CD14-positive monocyte (primary cell): ENCODE measurements at regions not wholly inside any gene's neighbourhood (a gene's known extent, or its start where the extent isn't known, plus 50 kb on each side); places are given as distances from the start of the nearest gene placed in this dataset.

Experiments used
- DNase-seq, 3 donors: peaks; one replicate each; pipeline ENCODE4 v3.0.0-alpha.2; 2011 to 2022
- H2AFZ ChIP-seq: 2 replicates; pipeline ENCODE4 v1.6.0; 2012; ENCODE audit warnings: mild to moderate bottlenecking, low read depth, low read length, inconsistent platforms; ENCODE audit not compliant: insufficient read depth, poor library complexity, severe bottlenecking
- H3K27ac ChIP-seq, 2 donors: 1 replicate in 1 of 2; 2 replicates in 1 of 2; pipeline ENCODE4 v1.5.1; 2012 to 2013; ENCODE audit warnings: low read length in 2 of 2, control low read depth in 1 of 2, inconsistent platforms in 1 of 2, low read depth in 1 of 2, mild to moderate bottlenecking in 1 of 2
- H3K27me3 ChIP-seq, 2 donors: one replicate each; pipeline versions ENCODE4 v1.6.0 to v1.6.1; 2011 to 2013; ENCODE audit warnings: low read length in 2 of 2; ENCODE audit not compliant: control insufficient read depth in 2 of 2, insufficient read depth in 2 of 2
- H3K36me3 ChIP-seq, 2 donors: replicated peaks in 1 of 2; 1 replicate in 1 of 2; 2 replicates in 1 of 2; pipeline versions ENCODE4 v1.5.1 to v1.6.1; 2012 to 2013; ENCODE audit warnings: low read length in 2 of 2, control low read depth in 1 of 2, inconsistent platforms in 1 of 2, mild to moderate bottlenecking in 1 of 2; ENCODE audit not compliant: insufficient read depth in 2 of 2, control insufficient read depth in 1 of 2
- H3K4me1 ChIP-seq, 2 donors: 1 replicate in 1 of 2; 2 replicates in 1 of 2; pipeline versions ENCODE4 v1.5.1 to v1.6.1; 2012 to 2013; ENCODE audit warnings: low read length in 2 of 2, control low read depth in 1 of 2, inconsistent platforms in 1 of 2, mild to moderate bottlenecking in 1 of 2, moderate library complexity in 1 of 2; ENCODE audit not compliant: insufficient read depth in 2 of 2, control insufficient read depth in 1 of 2
- H3K4me2 ChIP-seq: replicated peaks from 2 replicates; pipeline ENCODE3; 2012; ENCODE audit warnings: low read length, moderate library complexity, mild to moderate bottlenecking; ENCODE audit not compliant: poor library complexity, severe bottlenecking; ENCODE audit errors: extremely low read depth
- H3K4me3 ChIP-seq, 3 experiments: fragments of 200-600 bp in 1 of 3; sonication (generic) in 1 of 3; replicated peaks in 1 of 3; 1 replicate in 2 of 3; 2 replicates in 1 of 3; pipeline ENCODE4 v1.5.1; 2011 to 2013; ENCODE audit warnings: low read length in 3 of 3, mild to moderate bottlenecking in 3 of 3, control low read depth in 2 of 3, low read depth in 2 of 3, inconsistent platforms in 1 of 3, moderate library complexity in 1 of 3
- H3K79me2 ChIP-seq: 2 replicates; pipeline ENCODE4 v1.6.0; 2012; ENCODE audit warnings: mild to moderate bottlenecking, control low read depth, inconsistent platforms, low read length, moderate library complexity; ENCODE audit not compliant: insufficient read depth
- H3K9ac ChIP-seq: 2 replicates; pipeline ENCODE4 v1.6.0; 2017; ENCODE audit warnings: low read length, mild to moderate bottlenecking; ENCODE audit not compliant: insufficient read depth, poor library complexity, severe bottlenecking
- H3K9me3 ChIP-seq, 2 donors: replicated peaks in 1 of 2; 1 replicate in 1 of 2; 2 replicates in 1 of 2; pipeline versions ENCODE4 v1.5.1 to v1.6.1; 2012 to 2013; ENCODE audit warnings: low read length in 2 of 2, control low read depth in 1 of 2; ENCODE audit not compliant: control insufficient read depth in 1 of 2, insufficient read depth in 1 of 2
- H4K20me1 ChIP-seq: 2 replicates; pipeline ENCODE4 v1.6.0; 2012; ENCODE audit warnings: mild to moderate bottlenecking, low read length, control low read depth, moderate library complexity; ENCODE audit not compliant: insufficient read depth
- H3K27ac Mint-ChIP-seq, 7 donors: one replicate each; pipeline ENCODE4 v1.8.0; 2020; ENCODE audit warnings: mild to moderate bottlenecking in 7 of 7, mixed read lengths in 7 of 7, moderate library complexity in 6 of 7, inconsistent platforms in 2 of 7
- H3K27me3 Mint-ChIP-seq, 3 donors: one replicate each; pipeline ENCODE4 v1.8.0; 2021 to 2022; ENCODE audit warnings: low read depth in 3 of 3, mild to moderate bottlenecking in 3 of 3, mixed read lengths in 3 of 3, moderate library complexity in 3 of 3, inconsistent platforms in 1 of 3
- H3K36me3 Mint-ChIP-seq, 2 donors: one replicate each; pipeline ENCODE4 v1.8.0; 2020; ENCODE audit warnings: mixed read lengths in 2 of 2, inconsistent platforms in 1 of 2, mild to moderate bottlenecking in 1 of 2
- H3K4me1 Mint-ChIP-seq: one replicate; pipeline ENCODE4 v1.8.0; 2020; ENCODE audit warnings: mild to moderate bottlenecking, mixed read lengths
- H3K4me3 Mint-ChIP-seq, 2 donors: one replicate each; pipeline ENCODE4 v1.8.0; 2020; ENCODE audit warnings: mild to moderate bottlenecking in 2 of 2, mixed read lengths in 2 of 2, moderate library complexity in 1 of 2
- H3K9me3 Mint-ChIP-seq, 7 donors: one replicate each; pipeline ENCODE4 v1.8.0; 2020 to 2022; ENCODE audit warnings: mixed read lengths in 7 of 7, mild to moderate bottlenecking in 6 of 7, moderate library complexity in 6 of 7, inconsistent platforms in 2 of 7
- WGBS: methylation state at CpG from one replicate; pipeline ENCODE4 v1.1.5; 2013; ENCODE audit warnings: missing lambda C conversion rate; ENCODE audit not compliant: insufficient coverage; 5-methylcytosine and 5-hydroxymethylcytosine counted together
- intact Hi-C, 2 donors: fragments of 100-400 bp; cut with micrococcal nuclease; formaldehyde crosslinking; loops; one replicate each; pipeline versions ENCODE4 v1.15.0 to v1.15.1; 2023
- TF ChIP-seq, protein P1 (sequence below): fragments of 200-600 bp; IDR thresholded peaks from one replicate; pipeline ENCODE4 v1.8.0; 2022; ENCODE audit warnings: antibody characterized with exemption, mild to moderate bottlenecking

DNA sequence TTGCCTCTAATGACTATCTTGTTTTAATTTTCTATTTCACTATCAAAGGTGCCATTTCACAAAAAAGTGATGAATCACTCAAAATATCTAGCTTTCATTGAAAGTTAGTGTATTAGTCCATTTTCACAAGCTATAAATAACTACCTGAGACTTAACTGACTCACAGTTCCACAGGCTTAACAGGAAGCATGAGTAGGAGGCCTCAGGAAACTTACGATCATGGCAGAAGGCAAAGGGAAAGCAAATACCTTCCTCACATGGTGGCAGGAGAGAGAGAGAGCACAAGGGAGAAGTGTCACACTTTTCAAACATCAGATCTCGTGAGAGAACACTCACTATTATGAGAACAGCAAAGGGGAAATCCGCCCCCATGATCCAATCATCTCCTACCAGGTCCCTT lies 1220.4 kb upstream of the ZEB2 start:
- Histone ChIP-seq H3K9me3 (no peaks in the 10 kb centered on the region), H2AFZ (no peak overlapping the region), H3K36me3 (no peaks in the 10 kb centered on the region), H3K27me3 (no peaks in the 10 kb centered on the region), H3K79me2 (no peaks in the 10 kb centered on the region), H3K4me1 (peaks cover 30 to 43% of the 10 kb centered on the region in 2 donors), H3K9ac (no peak overlapping the region), H3K4me2 (no peak overlapping the region), H3K4me3 (no peak overlapping the region), H3K27ac (no peak overlapping the region), H4K20me1 (no peaks in the 10 kb centered on the region)
- WGBS, result no CpG with 5 or more reads among the region's 3 CpGs
- DNase-seq, result peak; percentile 33 to 83 (median 41)
- no peaks in the 10 kb centered on the region for H3K27me3 Mint-ChIP-seq
- H3K36me3 Mint-ChIP-seq, result peaks cover 0 to 2% of the 10 kb centered on the region in 2 donors
- H3K9me3 Mint-ChIP-seq, result peaks cover 0 to 4% (median under 1%) of the 10 kb centered on the region in 7 donors
- intact Hi-C loops, result no loop called here
- TF ChIP-seq, protein P1, sequence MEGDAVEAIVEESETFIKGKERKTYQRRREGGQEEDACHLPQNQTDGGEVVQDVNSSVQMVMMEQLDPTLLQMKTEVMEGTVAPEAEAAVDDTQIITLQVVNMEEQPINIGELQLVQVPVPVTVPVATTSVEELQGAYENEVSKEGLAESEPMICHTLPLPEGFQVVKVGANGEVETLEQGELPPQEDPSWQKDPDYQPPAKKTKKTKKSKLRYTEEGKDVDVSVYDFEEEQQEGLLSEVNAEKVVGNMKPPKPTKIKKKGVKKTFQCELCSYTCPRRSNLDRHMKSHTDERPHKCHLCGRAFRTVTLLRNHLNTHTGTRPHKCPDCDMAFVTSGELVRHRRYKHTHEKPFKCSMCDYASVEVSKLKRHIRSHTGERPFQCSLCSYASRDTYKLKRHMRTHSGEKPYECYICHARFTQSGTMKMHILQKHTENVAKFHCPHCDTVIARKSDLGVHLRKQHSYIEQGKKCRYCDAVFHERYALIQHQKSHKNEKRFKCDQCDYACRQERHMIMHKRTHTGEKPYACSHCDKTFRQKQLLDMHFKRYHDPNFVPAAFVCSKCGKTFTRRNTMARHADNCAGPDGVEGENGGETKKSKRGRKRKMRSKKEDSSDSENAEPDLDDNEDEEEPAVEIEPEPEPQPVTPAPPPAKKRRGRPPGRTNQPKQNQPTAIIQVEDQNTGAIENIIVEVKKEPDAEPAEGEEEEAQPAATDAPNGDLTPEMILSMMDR, result no peak
- H3K4me3 Mint-ChIP-seq, result no peak overlapping the region
- H3K27ac Mint-ChIP-seq, result peak overlapping the region in 2 of 7 donors; percentile 39 to 55
- H3K4me1 Mint-ChIP-seq, result peaks cover 39% of the 10 kb centered on the region

DNA sequence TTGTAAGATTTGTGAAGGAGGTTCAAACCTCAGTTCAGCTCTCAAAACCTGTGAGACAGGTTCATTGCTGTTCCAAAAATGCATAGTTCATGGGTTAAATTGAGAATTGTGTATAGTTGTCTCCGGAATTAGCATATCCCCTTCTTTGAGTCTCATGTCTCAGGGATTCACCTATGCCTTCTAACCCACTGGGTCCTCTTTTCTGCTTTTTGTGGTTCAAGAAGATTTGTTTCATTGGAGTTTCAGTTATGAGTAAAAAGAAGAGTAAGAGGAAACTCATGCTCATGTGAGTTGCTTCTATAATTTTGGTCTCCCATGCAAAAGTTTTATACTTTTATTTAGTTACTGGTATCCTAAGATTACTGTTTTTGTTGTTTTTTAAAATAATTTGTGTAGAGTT lies 1219.8 kb upstream of the ZEB2 start:
- no peak overlapping the region for H3K4me3 ChIP-seq
- no peak overlapping the region for H3K9ac ChIP-seq
- no peaks in the 10 kb centered on the region for H3K79me2 ChIP-seq
- no peaks in the 10 kb centered on the region for H4K20me1 ChIP-seq
- H3K4me2 ChIP-seq, result no peak overlapping the region
- no CpG with 5 or more reads among the region's 1 CpG for WGBS
- peak in 1 of 3 donors; percentile 10 for DNase-seq
- Mint-ChIP-seq H3K4me1 (peaks cover 34% of the 10 kb centered on the region), H3K4me3 (no peak overlapping the region), H3K27me3 (no peaks in the 10 kb centered on the region), H3K36me3 (no peaks in the 10 kb centered on the region), H3K9me3 (peaks cover 0 to 4% (median 2%) of the 10 kb centered on the region in 7 donors), H3K27ac (no peak overlapping the region)
- TF ChIP-seq, protein P1, result no peak
- no peak overlapping the region for H3K27ac ChIP-seq
- H3K9me3 ChIP-seq, result no peaks in the 10 kb centered on the region
- no peaks in the 10 kb centered on the region for H3K36me3 ChIP-seq
- H3K27me3 ChIP-seq, result no peaks in the 10 kb centered on the region
- H2AFZ ChIP-seq, result no peak overlapping the region
- intact Hi-C loops, result no loop called here
- H3K4me1 ChIP-seq, result peaks cover 25 to 36% of the 10 kb centered on the region in 2 donors
